ENCODE measurements at regions not wholly inside any gene's neighbourhood (a gene's known extent, or its start where the extent isn't known, plus 50 kb on each side); places are given as distances from the start of the nearest gene placed in this dataset.

DNA sequence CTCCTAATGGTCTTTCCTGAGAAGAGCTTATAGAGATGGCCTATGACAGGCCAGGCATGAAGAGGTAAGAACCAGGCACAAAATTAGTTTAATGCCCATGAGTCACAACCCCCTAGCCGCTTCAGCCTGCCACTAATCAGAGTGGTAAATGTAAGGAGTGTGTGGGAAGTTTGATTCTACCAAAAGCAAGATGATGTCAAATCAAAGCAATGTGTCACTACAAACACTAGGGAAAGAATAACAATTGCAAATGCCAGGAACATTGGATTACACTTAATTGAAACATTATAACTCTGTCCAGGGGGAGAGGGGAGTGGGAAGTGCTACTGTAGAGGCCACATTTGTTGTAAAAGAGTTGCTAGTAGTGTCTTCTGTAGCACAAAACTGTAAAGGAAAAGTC lies 596.6 kb upstream of the AGTR1 start:
- no peaks in the 10 kb centered on the region for H3K27me3 ChIP-seq (ENCODE audit: control insufficient read depth, insufficient read depth, low read length)
- in situ Hi-C loops (cut with HindIII; ENCODE audit: low pct_unique_long_range_greater_than_20kb, low sequenced_read_pairs) (no loop called here), intact Hi-C loops (cut with micrococcal nuclease; ENCODE audit: unreplicated experiment) (no loop called here)
- H3K9me3 ChIP-seq (ENCODE audit: control insufficient read depth, insufficient read depth, low read depth, low read length), result no peaks in the 10 kb centered on the region
- ChIA-PET CTCF (no interaction called here), POLR2A (no interaction called here)
- H3K4me3 ChIP-seq (ENCODE audit: low read depth in 2 of 2, low read length in 2 of 2), result no peak overlapping the region
- ATAC-seq (no peak), DNase-seq (ENCODE audit: low read depth, low spot score) (no peak)
- no TSS peak for BruUV-seq (replicated peaks)
- H3K27ac ChIP-seq (ENCODE audit: low read length), result no peak overlapping the region
- H3K36me3 ChIP-seq (ENCODE audit: control insufficient read depth, insufficient read depth, low read length), result no peaks in the 10 kb centered on the region
- no peaks in the 10 kb centered on the region for H3K4me1 ChIP-seq (ENCODE audit: control insufficient read depth, insufficient read depth, low read length)
- TF ChIP-seq SIN3A (IDR thresholded peaks at IDR 0.05; ENCODE audit: borderline replicate concordance, insufficient read depth, low read depth, low read length), result no peak
- no peak for TF ChIP-seq CTCF (IDR thresholded peaks at IDR 0.05)
- TF ChIP-seq TCF7L2 (IDR thresholded peaks at IDR 0.05; ENCODE audit: low read depth, low read length), result no peak
- TF ChIP-seq POLR2AphosphoS5 (IDR thresholded peaks at IDR 0.05; ENCODE audit: low read depth, low read length), result no peak

- Histone ChIP-seq H3K36me3 (ENCODE audit: control insufficient read depth, insufficient read depth, low read length) (no peaks in the 10 kb centered on the region), H3K9me3 (ENCODE audit: control insufficient read depth, insufficient read depth, low read depth, low read length) (no peaks in the 10 kb centered on the region), H3K27ac (ENCODE audit: low read length) (no peak overlapping the region), H3K27me3 (ENCODE audit: control insufficient read depth, insufficient read depth, low read length) (no peaks in the 10 kb centered on the region), H3K4me3 (ENCODE audit: low read depth in 2 of 2, low read length in 2 of 2) (no peak overlapping the region), H3K4me1 (ENCODE audit: control insufficient read depth, insufficient read depth, low read length) (no peaks in the 10 kb centered on the region)
- ChIA-PET POLR2A (no interaction called here), CTCF (no interaction called here)
- no peak for ATAC-seq
- no peak for DNase-seq (ENCODE audit: low read depth, low spot score)
- intact Hi-C loops (cut with micrococcal nuclease; ENCODE audit: unreplicated experiment) (no loop called here), in situ Hi-C loops (cut with HindIII; ENCODE audit: low pct_unique_long_range_greater_than_20kb, low sequenced_read_pairs) (no loop called here)
- TF ChIP-seq TCF7L2 (IDR thresholded peaks at IDR 0.05; ENCODE audit: low read depth, low read length) (no peak), POLR2AphosphoS5 (IDR thresholded peaks at IDR 0.05; ENCODE audit: low read depth, low read length) (no peak), REST (IDR thresholded peaks at IDR 0.05; ENCODE audit: insufficient read depth in 1 of 2, low read depth in 2 of 2, low read length in 1 of 2) (no peak), SIN3A (IDR thresholded peaks at IDR 0.05; ENCODE audit: borderline replicate concordance, insufficient read depth, low read depth, low read length) (no peak)
- BruUV-seq (replicated peaks), result no TSS peak
Measured at GRCh38 chr3:148102156-148102555, 595.5 kb upstream of the AGTR1 start.

- no peak overlapping the region for H3K27ac ChIP-seq (ENCODE audit: low read length)
- DNase-seq (ENCODE audit: low read depth, low spot score), result no peak
- no peak for ATAC-seq
Measured at GRCh38 chr3:148106062-148106461, 591.6 kb upstream of the AGTR1 start.

More at GRCh38 chr3:148106062-148106461, 591.6 kb upstream of the AGTR1 start:
- H3K36me3 ChIP-seq (ENCODE audit: control insufficient read depth, insufficient read depth, low read length), result no peaks in the 10 kb centered on the region
- no peak for TF ChIP-seq CTCF (IDR thresholded peaks at IDR 0.05)
- TF ChIP-seq TCF7L2 (IDR thresholded peaks at IDR 0.05; ENCODE audit: low read depth, low read length), result no peak
- TF ChIP-seq REST (IDR thresholded peaks at IDR 0.05; ENCODE audit: insufficient read depth in 1 of 2, low read depth in 2 of 2, low read length in 1 of 2), result no peak
- TF ChIP-seq POLR2AphosphoS5 (IDR thresholded peaks at IDR 0.05; ENCODE audit: low read depth, low read length), result no peak
- TF ChIP-seq SIN3A (IDR thresholded peaks at IDR 0.05; ENCODE audit: borderline replicate concordance, insufficient read depth, low read depth, low read length), result no peak
- in situ Hi-C loops (cut with HindIII; ENCODE audit: low pct_unique_long_range_greater_than_20kb, low sequenced_read_pairs), result no loop called here
- H3K27me3 ChIP-seq (ENCODE audit: control insufficient read depth, insufficient read depth, low read length), result no peaks in the 10 kb centered on the region
- no peaks in the 10 kb centered on the region for H3K9me3 ChIP-seq (ENCODE audit: control insufficient read depth, insufficient read depth, low read depth, low read length)
- H3K4me1 ChIP-seq (ENCODE audit: control insufficient read depth, insufficient read depth, low read length), result no peaks in the 10 kb centered on the region
- POLR2A ChIA-PET, result no interaction called here
- CTCF ChIA-PET, result no interaction called here
- no TSS peak for BruUV-seq (replicated peaks)
- intact Hi-C loops (cut with micrococcal nuclease; ENCODE audit: unreplicated experiment), result no loop called here
- no peak overlapping the region for H3K4me3 ChIP-seq (ENCODE audit: low read depth in 2 of 2, low read length in 2 of 2)

All from Panc1 (cell line).